ENCODE measurements at regions not wholly inside any gene's neighbourhood (a gene's known extent, or its start where the extent isn't known, plus 50 kb on each side); places are given as distances from the start of the nearest gene placed in this dataset.

DNA sequence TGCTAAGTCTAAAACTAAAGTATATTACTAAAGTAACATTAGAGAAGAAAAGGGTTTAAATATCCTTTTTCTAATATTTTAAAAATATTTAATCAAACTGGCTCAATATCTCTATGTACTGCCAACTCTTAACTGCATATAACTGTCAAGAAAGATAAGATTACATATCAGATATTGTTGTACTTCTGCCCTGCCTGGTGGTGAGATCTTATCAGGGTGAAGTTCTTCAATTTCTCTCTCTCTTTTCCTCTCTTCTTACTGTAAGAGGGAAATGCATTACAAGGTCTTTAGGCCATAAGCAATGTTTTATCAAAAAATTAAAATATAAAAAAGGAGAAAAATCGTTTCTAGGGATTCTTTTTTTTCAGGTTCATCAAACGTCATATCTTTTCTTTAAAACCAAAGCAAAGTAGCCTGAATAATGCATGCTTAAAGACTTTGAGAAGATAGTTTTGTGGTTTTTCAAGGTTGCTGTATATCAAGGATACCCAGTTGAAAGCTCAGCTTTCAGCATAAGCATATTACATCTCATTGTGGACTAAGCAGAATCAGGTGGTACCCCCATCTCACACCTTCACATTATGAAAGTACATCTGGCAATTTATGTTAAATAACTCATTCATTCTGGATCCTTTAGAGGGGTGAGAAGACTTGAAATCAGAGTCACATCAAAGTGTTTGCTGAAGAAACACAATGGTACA is 1625.7 kb upstream of the SLC10A2 start:
- TF ChIP-seq EZH2 (IDR thresholded peaks at IDR 0.05; ENCODE audit: borderline replicate concordance, low read depth, low read length, severe bottlenecking), result no peak
- TF ChIP-seq, protein P1, sequence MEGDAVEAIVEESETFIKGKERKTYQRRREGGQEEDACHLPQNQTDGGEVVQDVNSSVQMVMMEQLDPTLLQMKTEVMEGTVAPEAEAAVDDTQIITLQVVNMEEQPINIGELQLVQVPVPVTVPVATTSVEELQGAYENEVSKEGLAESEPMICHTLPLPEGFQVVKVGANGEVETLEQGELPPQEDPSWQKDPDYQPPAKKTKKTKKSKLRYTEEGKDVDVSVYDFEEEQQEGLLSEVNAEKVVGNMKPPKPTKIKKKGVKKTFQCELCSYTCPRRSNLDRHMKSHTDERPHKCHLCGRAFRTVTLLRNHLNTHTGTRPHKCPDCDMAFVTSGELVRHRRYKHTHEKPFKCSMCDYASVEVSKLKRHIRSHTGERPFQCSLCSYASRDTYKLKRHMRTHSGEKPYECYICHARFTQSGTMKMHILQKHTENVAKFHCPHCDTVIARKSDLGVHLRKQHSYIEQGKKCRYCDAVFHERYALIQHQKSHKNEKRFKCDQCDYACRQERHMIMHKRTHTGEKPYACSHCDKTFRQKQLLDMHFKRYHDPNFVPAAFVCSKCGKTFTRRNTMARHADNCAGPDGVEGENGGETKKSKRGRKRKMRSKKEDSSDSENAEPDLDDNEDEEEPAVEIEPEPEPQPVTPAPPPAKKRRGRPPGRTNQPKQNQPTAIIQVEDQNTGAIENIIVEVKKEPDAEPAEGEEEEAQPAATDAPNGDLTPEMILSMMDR (IDR thresholded peaks at IDR 0.05; ENCODE audit: borderline replicate concordance, extremely low read depth, low read length, poor library complexity, severe bottlenecking), result no peak
- Histone ChIP-seq H3K4me3 (ENCODE audit: low read depth in 1 of 2, low read length in 2 of 2) (peak overlapping the region in 1 of 2 experiments; percentile 10; a peak in 1 of 4 replicates), H4K20me1 (ENCODE audit: insufficient read depth, low read length) (no peaks in the 10 kb centered on the region), H3K27ac (ENCODE audit: low read length) (peak overlapping the region; percentile 66), H3K9ac (ENCODE audit: low read depth, low read length) (no peak overlapping the region), H3K36me3 (ENCODE audit: insufficient read depth, low read length) (no peaks in the 10 kb centered on the region), H3K79me2 (ENCODE audit: insufficient read depth, low read length) (no peaks in the 10 kb centered on the region), H3K9me3 (ENCODE audit: insufficient read depth, low read length, severe bottlenecking) (no peaks in the 10 kb centered on the region), H3K4me1 (ENCODE audit: insufficient read depth, low read length) (peaks cover 33% of the 10 kb centered on the region), H2AFZ (ENCODE audit: low read depth, low read length) (no peak overlapping the region), H3K27me3 (ENCODE audit: insufficient read depth, low read length, poor library complexity) (no peaks in the 10 kb centered on the region), H3K4me2 (ENCODE audit: insufficient read depth, low read length) (peak overlapping the region; percentile 46; the same call in 1 of the 2 replicates)
- DNase-seq (peak; percentile 31), ATAC-seq (ENCODE audit: insufficient read depth, low read depth) (peak; percentile 89)

GRCh38 chr13:104686484-104686883 is 1620.3 kb upstream of the SLC10A2 start:
- no peak for TF ChIP-seq EZH2 (IDR thresholded peaks at IDR 0.05; ENCODE audit: borderline replicate concordance, low read depth, low read length, severe bottlenecking)
- TF ChIP-seq, protein P1 (IDR thresholded peaks at IDR 0.05; ENCODE audit: borderline replicate concordance, extremely low read depth, low read length, poor library complexity, severe bottlenecking), result no peak
- no peaks in the 10 kb centered on the region for H4K20me1 ChIP-seq (ENCODE audit: insufficient read depth, low read length)
- no peak overlapping the region for H3K27ac ChIP-seq (ENCODE audit: low read length)
- no peaks in the 10 kb centered on the region for H3K36me3 ChIP-seq (ENCODE audit: insufficient read depth, low read length)
- DNase-seq (no peak), ATAC-seq (ENCODE audit: insufficient read depth, low read depth) (no peak)
- H3K27me3 ChIP-seq (ENCODE audit: insufficient read depth, low read length, poor library complexity), result no peaks in the 10 kb centered on the region
- H3K4me1 ChIP-seq (ENCODE audit: insufficient read depth, low read length), result peaks cover 4% of the 10 kb centered on the region; the same call in 1 of the 2 replicates
- H3K79me2 ChIP-seq (ENCODE audit: insufficient read depth, low read length), result no peaks in the 10 kb centered on the region
- H2AFZ ChIP-seq (ENCODE audit: low read depth, low read length), result no peak overlapping the region
- H3K9me3 ChIP-seq (ENCODE audit: insufficient read depth, low read length, severe bottlenecking), result no peaks in the 10 kb centered on the region
- H3K9ac ChIP-seq (ENCODE audit: low read depth, low read length), result no peak overlapping the region
- H3K4me3 ChIP-seq (ENCODE audit: low read depth in 1 of 2, low read length in 2 of 2), result no peak overlapping the region
- H3K4me2 ChIP-seq (ENCODE audit: insufficient read depth, low read length), result no peak overlapping the region

- no peak overlapping the region for H3K9ac ChIP-seq (ENCODE audit: low read depth, low read length)
- no peak overlapping the region for H3K4me3 ChIP-seq (ENCODE audit: low read depth in 1 of 2, low read length in 2 of 2)
- TF ChIP-seq, protein P1 (IDR thresholded peaks at IDR 0.05; ENCODE audit: borderline replicate concordance, extremely low read depth, low read length, poor library complexity, severe bottlenecking), result no peak
- TF ChIP-seq EZH2 (IDR thresholded peaks at IDR 0.05; ENCODE audit: borderline replicate concordance, low read depth, low read length, severe bottlenecking), result no peak
- no peaks in the 10 kb centered on the region for H3K4me1 ChIP-seq (ENCODE audit: insufficient read depth, low read length)
- no peaks in the 10 kb centered on the region for H3K27me3 ChIP-seq (ENCODE audit: insufficient read depth, low read length, poor library complexity)
- no peaks in the 10 kb centered on the region for H3K9me3 ChIP-seq (ENCODE audit: insufficient read depth, low read length, severe bottlenecking)
- no peaks in the 10 kb centered on the region for H4K20me1 ChIP-seq (ENCODE audit: insufficient read depth, low read length)
- DNase-seq (no peak), ATAC-seq (ENCODE audit: insufficient read depth, low read depth) (no peak)
- no peak overlapping the region for H2AFZ ChIP-seq (ENCODE audit: low read depth, low read length)
- H3K4me2 ChIP-seq (ENCODE audit: insufficient read depth, low read length), result no peak overlapping the region
- H3K36me3 ChIP-seq (ENCODE audit: insufficient read depth, low read length), result no peaks in the 10 kb centered on the region
- no peak overlapping the region for H3K27ac ChIP-seq (ENCODE audit: low read length)
- H3K79me2 ChIP-seq (ENCODE audit: insufficient read depth, low read length), result no peaks in the 10 kb centered on the region
These were observed 1617.6 kb upstream of the SLC10A2 start for GRCh38 chr13:104683789-104684188.
